ENCODE measurements at regions not wholly inside any gene's neighbourhood (a gene's known extent, or its start where the extent isn't known, plus 50 kb on each side); places are given as distances from the start of the nearest gene placed in this dataset.

- H3K9me3 ChIP-seq: no peaks in the 10 kb centered on the region
- CTCF ChIA-PET: no interaction called here
- TF ChIP-seq, protein P1, sequence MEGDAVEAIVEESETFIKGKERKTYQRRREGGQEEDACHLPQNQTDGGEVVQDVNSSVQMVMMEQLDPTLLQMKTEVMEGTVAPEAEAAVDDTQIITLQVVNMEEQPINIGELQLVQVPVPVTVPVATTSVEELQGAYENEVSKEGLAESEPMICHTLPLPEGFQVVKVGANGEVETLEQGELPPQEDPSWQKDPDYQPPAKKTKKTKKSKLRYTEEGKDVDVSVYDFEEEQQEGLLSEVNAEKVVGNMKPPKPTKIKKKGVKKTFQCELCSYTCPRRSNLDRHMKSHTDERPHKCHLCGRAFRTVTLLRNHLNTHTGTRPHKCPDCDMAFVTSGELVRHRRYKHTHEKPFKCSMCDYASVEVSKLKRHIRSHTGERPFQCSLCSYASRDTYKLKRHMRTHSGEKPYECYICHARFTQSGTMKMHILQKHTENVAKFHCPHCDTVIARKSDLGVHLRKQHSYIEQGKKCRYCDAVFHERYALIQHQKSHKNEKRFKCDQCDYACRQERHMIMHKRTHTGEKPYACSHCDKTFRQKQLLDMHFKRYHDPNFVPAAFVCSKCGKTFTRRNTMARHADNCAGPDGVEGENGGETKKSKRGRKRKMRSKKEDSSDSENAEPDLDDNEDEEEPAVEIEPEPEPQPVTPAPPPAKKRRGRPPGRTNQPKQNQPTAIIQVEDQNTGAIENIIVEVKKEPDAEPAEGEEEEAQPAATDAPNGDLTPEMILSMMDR (IDR thresholded peaks at IDR 0.05; ENCODE audit: insufficient read depth in 1 of 2, low read depth in 1 of 2, low read length in 1 of 2, severe bottlenecking in 1 of 2, unreplicated experiment in 1 of 2): no peak
- no TSS peak for BruUV-seq (replicated peaks)
- intact Hi-C loops (cut with micrococcal nuclease; ENCODE audit: unreplicated experiment): no loop called here
- no peaks in the 10 kb centered on the region for H3K9me3 Mint-ChIP-seq (ENCODE audit: unreplicated experiment)
- H3K27ac Mint-ChIP-seq (ENCODE audit: unreplicated experiment): no peak overlapping the region
- no peak overlapping the region for H3K4me3 ChIP-seq (ENCODE audit: low read depth, low read length)
- no peaks in the 10 kb centered on the region for H3K36me3 Mint-ChIP-seq (ENCODE audit: insufficient read depth, unreplicated experiment)
- peak overlapping the region; percentile 66 for H3K4me3 Mint-ChIP-seq (ENCODE audit: unreplicated experiment)
- H3K27me3 Mint-ChIP-seq (ENCODE audit: insufficient read depth, unreplicated experiment): peaks cover 52% of the 10 kb centered on the region
- peaks cover 6% of the 10 kb centered on the region for H3K27me3 ChIP-seq (replicated peaks; ENCODE audit: control insufficient read depth, insufficient read depth, low read length)
- DNase-seq: no peak
- no peaks in the 10 kb centered on the region for H3K36me3 ChIP-seq (ENCODE audit: control insufficient read depth, insufficient read depth, low read length)
- no peaks in the 10 kb centered on the region for H3K4me1 ChIP-seq
- POLR2A ChIA-PET: no interaction called here
- H3K4me1 Mint-ChIP-seq (ENCODE audit: low read depth, unreplicated experiment): no peaks in the 10 kb centered on the region
Measured at GRCh38 chr17:79184219-79184618, 109.6 kb downstream of the ENGASE start.

- H3K9me3 Mint-ChIP-seq (ENCODE audit: unreplicated experiment): no peaks in the 10 kb centered on the region
- intact Hi-C loops (cut with micrococcal nuclease; ENCODE audit: unreplicated experiment): no loop called here
- H3K4me3 ChIP-seq (ENCODE audit: low read depth, low read length): no peak overlapping the region
- no peak overlapping the region for H3K27ac Mint-ChIP-seq (ENCODE audit: unreplicated experiment)
- no TSS peak for BruUV-seq (replicated peaks)
- H3K4me1 ChIP-seq: no peaks in the 10 kb centered on the region
- CTCF ChIA-PET: no interaction called here
- peak overlapping the region; percentile 66 for H3K4me3 Mint-ChIP-seq (ENCODE audit: unreplicated experiment)
- POLR2A ChIA-PET: no interaction called here
- no peaks in the 10 kb centered on the region for H3K36me3 Mint-ChIP-seq (ENCODE audit: insufficient read depth, unreplicated experiment)
- H3K36me3 ChIP-seq (ENCODE audit: control insufficient read depth, insufficient read depth, low read length): no peaks in the 10 kb centered on the region
- TF ChIP-seq, protein P1 (IDR thresholded peaks at IDR 0.05; ENCODE audit: insufficient read depth in 1 of 2, low read depth in 1 of 2, low read length in 1 of 2, severe bottlenecking in 1 of 2, unreplicated experiment in 1 of 2): no peak
- H3K9me3 ChIP-seq: no peaks in the 10 kb centered on the region
- H3K4me1 Mint-ChIP-seq (ENCODE audit: low read depth, unreplicated experiment): no peaks in the 10 kb centered on the region
- peaks cover 5% of the 10 kb centered on the region for H3K27me3 ChIP-seq (replicated peaks; ENCODE audit: control insufficient read depth, insufficient read depth, low read length)
- peak in 1 of 2 experiments; percentile 29 for DNase-seq
- H3K27me3 Mint-ChIP-seq (ENCODE audit: insufficient read depth, unreplicated experiment): peaks cover 47% of the 10 kb centered on the region
Measured at GRCh38 chr17:79183293-79184158, 108.9 kb downstream of the ENGASE start.

- H3K36me3 Mint-ChIP-seq (ENCODE audit: insufficient read depth, unreplicated experiment): no peaks in the 10 kb centered on the region
- Histone ChIP-seq H3K9me3 (no peaks in the 10 kb centered on the region), H3K4me3 (ENCODE audit: low read depth, low read length) (no peak overlapping the region), H3K36me3 (ENCODE audit: control insufficient read depth, insufficient read depth, low read length) (no peaks in the 10 kb centered on the region), H3K27me3 (replicated peaks; ENCODE audit: control insufficient read depth, insufficient read depth, low read length) (peaks cover 8% of the 10 kb centered on the region), H3K4me1 (no peaks in the 10 kb centered on the region)
- no peak overlapping the region for H3K27ac Mint-ChIP-seq (ENCODE audit: unreplicated experiment)
- CTCF ChIA-PET: no interaction called here
- no peak for DNase-seq
- intact Hi-C loops (cut with micrococcal nuclease; ENCODE audit: unreplicated experiment): no loop called here
- TF ChIP-seq, protein P1 (IDR thresholded peaks at IDR 0.05; ENCODE audit: insufficient read depth in 1 of 2, low read depth in 1 of 2, low read length in 1 of 2, severe bottlenecking in 1 of 2, unreplicated experiment in 1 of 2): no peak
- BruUV-seq (replicated peaks): no TSS peak
- H3K4me1 Mint-ChIP-seq (ENCODE audit: low read depth, unreplicated experiment): no peaks in the 10 kb centered on the region
- H3K9me3 Mint-ChIP-seq (ENCODE audit: unreplicated experiment): no peaks in the 10 kb centered on the region
- POLR2A ChIA-PET: no interaction called here
- H3K27me3 Mint-ChIP-seq (ENCODE audit: insufficient read depth, unreplicated experiment): peaks cover 43% of the 10 kb centered on the region
- H3K4me3 Mint-ChIP-seq (ENCODE audit: unreplicated experiment): no peak overlapping the region
Measured at GRCh38 chr17:79183043-79183292, 108.3 kb downstream of the ENGASE start.

Data from Caco-2 (cell line).